ENCODE measurements at regions not wholly inside any gene's neighbourhood (a gene's known extent, or its start where the extent isn't known, plus 50 kb on each side); places are given as distances from the start of the nearest gene placed in this dataset.

- no CpG with 5 or more reads among the region's 2 CpGs for WGBS (ENCODE audit: extremely low coverage, insufficient coverage, insufficient read length)
- Histone ChIP-seq H3K36me3 (ENCODE audit: control insufficient read depth in 1 of 2, insufficient read depth in 2 of 2, low read length in 2 of 2) (no peaks in the 10 kb centered on the region), H3K9ac (ENCODE audit: low read length) (no peak overlapping the region), H3K4me1 (ENCODE audit: control insufficient read depth in 1 of 2, insufficient read depth in 2 of 2, low read length in 2 of 2) (no peaks in the 10 kb centered on the region), H3K23ac (ENCODE audit: low read length) (no peak overlapping the region), H3K4me2 (ENCODE audit: low read length) (no peak overlapping the region), H2BK12ac (ENCODE audit: low read length) (no peak overlapping the region), H3K79me1 (ENCODE audit: low read length) (no peaks in the 10 kb centered on the region), H3K27me3 (ENCODE audit: insufficient read depth, low read length) (no peaks in the 10 kb centered on the region), H4K91ac (ENCODE audit: low read depth, low read length) (no peak overlapping the region), H4K12ac (ENCODE audit: low read depth, low read length) (no peak overlapping the region), H3K9me3 (ENCODE audit: insufficient read depth, low read depth, low read length) (peaks cover 1% of the 10 kb centered on the region), H3K14ac (ENCODE audit: low read length) (no peak overlapping the region), H3K4ac (ENCODE audit: low read depth, low read length) (no peak overlapping the region), H3K18ac (ENCODE audit: low read length) (no peak overlapping the region), H2BK5ac (ENCODE audit: low read depth, low read length, poor library complexity) (no peak overlapping the region), H4K8ac (ENCODE audit: low read depth, low read length) (no peak overlapping the region), H2BK120ac (ENCODE audit: insufficient read depth, low read length, poor library complexity) (no peak overlapping the region), H3K79me2 (ENCODE audit: control insufficient read depth, insufficient read depth, low read length, poor library complexity) (no peaks in the 10 kb centered on the region), H2AK5ac (ENCODE audit: low read length) (no peak overlapping the region), H3K27ac (ENCODE audit: low read depth, low read length) (no peak overlapping the region), H3K4me3 (ENCODE audit: low read depth, low read length) (no peak overlapping the region), H2AFZ (ENCODE audit: insufficient read depth, low read length, poor library complexity) (no peak overlapping the region)
- peak in 1 of 2 donors; percentile 39 for DNase-seq
Observed at GRCh38 chr7:94284104-94284503, 110.6 kb upstream of the COL1A2 start.

- Histone ChIP-seq H3K9me3 (ENCODE audit: insufficient read depth, low read depth, low read length) (peaks cover 1% of the 10 kb centered on the region), H3K79me1 (ENCODE audit: low read length) (no peaks in the 10 kb centered on the region), H3K79me2 (ENCODE audit: control insufficient read depth, insufficient read depth, low read length, poor library complexity) (no peaks in the 10 kb centered on the region), H2BK12ac (ENCODE audit: low read length) (no peak overlapping the region), H2BK120ac (ENCODE audit: insufficient read depth, low read length, poor library complexity) (no peak overlapping the region), H3K9ac (ENCODE audit: low read length) (no peak overlapping the region), H2AFZ (ENCODE audit: insufficient read depth, low read length, poor library complexity) (no peak overlapping the region), H3K23ac (ENCODE audit: low read length) (no peak overlapping the region), H3K4me1 (ENCODE audit: control insufficient read depth in 1 of 2, insufficient read depth in 2 of 2, low read length in 2 of 2) (no peaks in the 10 kb centered on the region), H3K4me3 (ENCODE audit: low read depth, low read length) (no peak overlapping the region), H3K4me2 (ENCODE audit: low read length) (no peak overlapping the region), H3K18ac (ENCODE audit: low read length) (no peak overlapping the region), H3K4ac (ENCODE audit: low read depth, low read length) (no peak overlapping the region), H4K12ac (ENCODE audit: low read depth, low read length) (no peak overlapping the region), H4K91ac (ENCODE audit: low read depth, low read length) (no peak overlapping the region), H2AK5ac (ENCODE audit: low read length) (no peak overlapping the region), H2BK5ac (ENCODE audit: low read depth, low read length, poor library complexity) (no peak overlapping the region), H4K8ac (ENCODE audit: low read depth, low read length) (no peak overlapping the region), H3K27ac (ENCODE audit: low read depth, low read length) (no peak overlapping the region), H3K14ac (ENCODE audit: low read length) (no peak overlapping the region), H3K36me3 (ENCODE audit: control insufficient read depth in 1 of 2, insufficient read depth in 2 of 2, low read length in 2 of 2) (no peaks in the 10 kb centered on the region), H3K27me3 (ENCODE audit: insufficient read depth, low read length) (no peaks in the 10 kb centered on the region)
- DNase-seq = no peak
- no CpG with 5 or more reads among the region's 1 CpG for WGBS (ENCODE audit: extremely low coverage, insufficient coverage, insufficient read length)
Observed at GRCh38 chr7:94286111-94286510, 108.6 kb upstream of the COL1A2 start.

GRCh38 chr7:94288096-94288495 lies 106.6 kb upstream of the COL1A2 start:
- H2AFZ ChIP-seq (ENCODE audit: insufficient read depth, low read length, poor library complexity) = no peak overlapping the region
- H4K12ac ChIP-seq (ENCODE audit: low read depth, low read length) = no peak overlapping the region
- H3K36me3 ChIP-seq (ENCODE audit: control insufficient read depth in 1 of 2, insufficient read depth in 2 of 2, low read length in 2 of 2) = no peaks in the 10 kb centered on the region
- H2AK5ac ChIP-seq (ENCODE audit: low read length) = no peak overlapping the region
- H3K4ac ChIP-seq (ENCODE audit: low read depth, low read length) = no peak overlapping the region
- H2BK12ac ChIP-seq (ENCODE audit: low read length) = no peak overlapping the region
- no CpG with 5 or more reads among the region's 1 CpG for whole genome bisulfite sequencing (ENCODE audit: extremely low coverage, insufficient coverage, insufficient read length)
- no peak overlapping the region for H3K18ac ChIP-seq (ENCODE audit: low read length)
- H2BK120ac ChIP-seq (ENCODE audit: insufficient read depth, low read length, poor library complexity) = no peak overlapping the region
- no peak overlapping the region for H2BK5ac ChIP-seq (ENCODE audit: low read depth, low read length, poor library complexity)
- no peaks in the 10 kb centered on the region for H3K79me1 ChIP-seq (ENCODE audit: low read length)
- no peak overlapping the region for H3K23ac ChIP-seq (ENCODE audit: low read length)
- no peaks in the 10 kb centered on the region for H3K27me3 ChIP-seq (ENCODE audit: insufficient read depth, low read length)
- no peak overlapping the region for H3K9ac ChIP-seq (ENCODE audit: low read length)
- H3K9me3 ChIP-seq (ENCODE audit: insufficient read depth, low read depth, low read length) = no peaks in the 10 kb centered on the region
- H4K8ac ChIP-seq (ENCODE audit: low read depth, low read length) = no peak overlapping the region
- H4K91ac ChIP-seq (ENCODE audit: low read depth, low read length) = no peak overlapping the region
- no peak overlapping the region for H3K27ac ChIP-seq (ENCODE audit: low read depth, low read length)
- no peak overlapping the region for H3K4me3 ChIP-seq (ENCODE audit: low read depth, low read length)
- no peaks in the 10 kb centered on the region for H3K79me2 ChIP-seq (ENCODE audit: control insufficient read depth, insufficient read depth, low read length, poor library complexity)
- H3K14ac ChIP-seq (ENCODE audit: low read length) = no peak overlapping the region
- DNase-seq = peak; percentile 46 to 81
- H3K4me2 ChIP-seq (ENCODE audit: low read length) = no peak overlapping the region
- no peaks in the 10 kb centered on the region for H3K4me1 ChIP-seq (ENCODE audit: control insufficient read depth in 1 of 2, insufficient read depth in 2 of 2, low read length in 2 of 2)

- no peaks in the 10 kb centered on the region for H3K36me3 ChIP-seq (ENCODE audit: control insufficient read depth in 1 of 2, insufficient read depth in 2 of 2, low read length in 2 of 2)
- no peak overlapping the region for H2BK5ac ChIP-seq (ENCODE audit: low read depth, low read length, poor library complexity)
- no peak overlapping the region for H4K91ac ChIP-seq (ENCODE audit: low read depth, low read length)
- no peak overlapping the region for H3K27ac ChIP-seq (ENCODE audit: low read depth, low read length)
- no peak overlapping the region for H3K18ac ChIP-seq (ENCODE audit: low read length)
- no peaks in the 10 kb centered on the region for H3K4me1 ChIP-seq (ENCODE audit: control insufficient read depth in 1 of 2, insufficient read depth in 2 of 2, low read length in 2 of 2)
- no peak overlapping the region for H2BK12ac ChIP-seq (ENCODE audit: low read length)
- no peaks in the 10 kb centered on the region for H3K79me1 ChIP-seq (ENCODE audit: low read length)
- no peak overlapping the region for H3K4me3 ChIP-seq (ENCODE audit: low read depth, low read length)
- no peak overlapping the region for H3K9ac ChIP-seq (ENCODE audit: low read length)
- H3K79me2 ChIP-seq (ENCODE audit: control insufficient read depth, insufficient read depth, low read length, poor library complexity) = no peaks in the 10 kb centered on the region
- no peaks in the 10 kb centered on the region for H3K9me3 ChIP-seq (ENCODE audit: insufficient read depth, low read depth, low read length)
- no peak overlapping the region for H2AFZ ChIP-seq (ENCODE audit: insufficient read depth, low read length, poor library complexity)
- no peak overlapping the region for H4K8ac ChIP-seq (ENCODE audit: low read depth, low read length)
- no peak overlapping the region for H3K23ac ChIP-seq (ENCODE audit: low read length)
- H3K4ac ChIP-seq (ENCODE audit: low read depth, low read length) = no peak overlapping the region
- H4K12ac ChIP-seq (ENCODE audit: low read depth, low read length) = no peak overlapping the region
- no peak overlapping the region for H3K14ac ChIP-seq (ENCODE audit: low read length)
- no peak overlapping the region for H2AK5ac ChIP-seq (ENCODE audit: low read length)
- DNase-seq = peak; percentile 61 to 80
- H2BK120ac ChIP-seq (ENCODE audit: insufficient read depth, low read length, poor library complexity) = no peak overlapping the region
- WGBS (ENCODE audit: extremely low coverage, insufficient coverage, insufficient read length) = no CpG with 5 or more reads among the region's 1 CpG
- no peak overlapping the region for H3K4me2 ChIP-seq (ENCODE audit: low read length)
- no peaks in the 10 kb centered on the region for H3K27me3 ChIP-seq (ENCODE audit: insufficient read depth, low read length)
Observed at GRCh38 chr7:94289071-94289470, 105.6 kb upstream of the COL1A2 start.
